Endothelial cell of umbilical vein (primary cell): ENCODE measurements at regions not wholly inside any gene's neighbourhood (a gene's known extent, or its start where the extent isn't known, plus 50 kb on each side); places are given as distances from the start of the nearest gene placed in this dataset.

ENCODE experiments used
- BruUV-seq: library from RNA; stranded (reverse); fragments of 400-500 nt; replicated peaks from 2 replicates; lab custom pipeline; 2021; lab: Mats Ljungman, UMichigan
- CTCF ChIA-PET: fragments of 300-600, 350-600 bp; sonication (Branson Sonifier 250); formaldehyde crosslinking; loops from one replicate; lab custom pipeline; 2021; ENCODE audit warnings: antibody characterized with exemption, inconsistent platforms; lab: Charles Lee
- POLR2A ChIA-PET: fragments of 300-600, 350-600 bp; sonication (Branson Sonifier 250); formaldehyde crosslinking; loops from one replicate; lab custom pipeline; 2021; ENCODE audit warnings: antibody characterized with exemption, inconsistent platforms; lab: Charles Lee
- DNase-seq: peaks from one replicate; pipeline ENCODE4 v3.0.0-alpha.2; 2011; ENCODE audit warnings: low read depth, low spot score
- FAIRE-seq: peaks from 2 replicates; lab custom pipeline; 2011; peaks lifted over from hg19 to GRCh38; lab: Jason Lieb, UNC
- H2AFZ ChIP-seq: 2 replicates; pipeline ENCODE4 v1.6.0; 2012; ENCODE audit warnings: low read depth, low read length, control low read depth, inconsistent platforms
- H3K27ac ChIP-seq: 2 replicates; pipeline ENCODE4 v1.5.1; 2011; ENCODE audit warnings: low read depth, mild to moderate bottlenecking, control low read depth, low read length, moderate library complexity; ENCODE audit not compliant: insufficient read depth
- H3K27me3 ChIP-seq, 2 experiments: 2 replicates each; pipeline versions ENCODE4 v1.6.0 to v1.6.1; 2011; ENCODE audit warnings: low read length in 2 of 2, mixed read lengths in 1 of 2; ENCODE audit not compliant: control insufficient read depth in 2 of 2, insufficient read depth in 2 of 2
- H3K36me3 ChIP-seq, 2 experiments: 2 replicates in 1 of 2; 3 replicates in 1 of 2; pipeline ENCODE4 v1.5.1; 2011; ENCODE audit warnings: low read length in 2 of 2, mild to moderate bottlenecking in 1 of 2, moderate library complexity in 1 of 2; ENCODE audit not compliant: control insufficient read depth in 2 of 2, insufficient read depth in 2 of 2; ENCODE audit errors: extremely low read depth in 1 of 2
- H3K4me1 ChIP-seq: 3 replicates; pipeline ENCODE4 v1.5.1; 2011; ENCODE audit warnings: mild to moderate bottlenecking, low read length; ENCODE audit not compliant: control insufficient read depth, insufficient read depth; ENCODE audit errors: extremely low read depth
- H3K4me2 ChIP-seq: 2 replicates; pipeline ENCODE4 v1.6.1; 2011; ENCODE audit warnings: low read length, control low read depth, mixed read lengths; ENCODE audit not compliant: insufficient read depth
- H3K4me3 ChIP-seq, 3 experiments: fragments of 200-600 bp in 1 of 3; sonication (generic), shearing (Covaris generic) in 1 of 3; replicated peaks in 1 of 3; 2 replicates each; pipeline ENCODE4 v1.5.1; 2011 to 2016; ENCODE audit warnings: control low read depth in 3 of 3, low read length in 3 of 3, mild to moderate bottlenecking in 2 of 3, inconsistent platforms in 1 of 3, low read depth in 1 of 3, moderate library complexity in 1 of 3; ENCODE audit not compliant: insufficient read depth in 1 of 3
- H3K79me2 ChIP-seq: 2 replicates; pipeline ENCODE4 v1.6.0; 2012; ENCODE audit warnings: low read length, inconsistent platforms; ENCODE audit not compliant: control insufficient read depth, insufficient read depth
- H3K9ac ChIP-seq: replicated peaks from 2 replicates; pipeline ENCODE3; 2011; ENCODE audit warnings: low read length, control low read depth; ENCODE audit not compliant: insufficient read depth; ENCODE audit errors: extremely low read depth
- H3K9me1 ChIP-seq: replicated peaks from 3 replicates; pipeline ENCODE4 v1.6.0; 2011; ENCODE audit warnings: mild to moderate bottlenecking, low read length; ENCODE audit not compliant: control insufficient read depth, insufficient read depth; ENCODE audit errors: extremely low read depth
- H3K9me3 ChIP-seq: replicated peaks from 2 replicates; pipeline ENCODE4 v1.5.1; 2012; ENCODE audit warnings: low read length, inconsistent platforms; ENCODE audit not compliant: control insufficient read depth, insufficient read depth
- H4K20me1 ChIP-seq: replicated peaks from 2 replicates; pipeline ENCODE3; 2011; ENCODE audit warnings: mild to moderate bottlenecking, low read length; ENCODE audit not compliant: control insufficient read depth, insufficient read depth; ENCODE audit errors: extremely low read depth
- EZH2 ChIP-seq: IDR thresholded peaks from 2 replicates; pipeline ENCODE4 v1.6.1; 2012; ENCODE audit warnings: borderline replicate concordance, low read depth, mild to moderate bottlenecking, moderate library complexity, low read length, inconsistent platforms; ENCODE audit not compliant: severe bottlenecking
- FOS ChIP-seq: IDR thresholded peaks from 2 replicates; pipeline ENCODE4 v1.6.1; 2011; ENCODE audit warnings: mild to moderate bottlenecking, low read length, moderate library complexity, borderline replicate concordance; ENCODE audit not compliant: insufficient read depth
- GATA2 ChIP-seq: IDR thresholded peaks from 2 replicates; pipeline ENCODE4 v1.7.0; 2011; ENCODE audit warnings: low read depth, mild to moderate bottlenecking, moderate library complexity, mixed read lengths, low read length; ENCODE audit not compliant: insufficient read length, insufficient read depth
- JUN ChIP-seq: IDR thresholded peaks from 2 replicates; pipeline ENCODE4 v1.6.1; 2011; ENCODE audit warnings: borderline replicate concordance, low read depth; ENCODE audit not compliant: insufficient read length, insufficient read depth
- MYC ChIP-seq: IDR thresholded peaks from one replicate; pipeline ENCODE4 v1.6.1; 2011; ENCODE audit warnings: mild to moderate bottlenecking, low read depth, low read length
- POLR2A ChIP-seq: IDR thresholded peaks from 2 replicates; pipeline ENCODE4 v1.6.1; 2012; ENCODE audit warnings: low read depth, mild to moderate bottlenecking, control low read depth, low read length
- POLR2AphosphoS5 ChIP-seq: IDR thresholded peaks from 2 replicates; pipeline ENCODE4 v1.6.1; 2012; ENCODE audit warnings: low read depth, mild to moderate bottlenecking, control low read depth, low read length, moderate library complexity; ENCODE audit not compliant: insufficient read depth
- dilution Hi-C: fragments of 300-500 bp; cut with MboI; formaldehyde crosslinking; loops from one replicate; pipeline ENCODE4 v1.15.0; 2019; ENCODE audit warnings: low sequenced_read_pairs; ENCODE audit not compliant: extremely low pct_ligation_motif_present
- intact Hi-C: fragments of 100-400 bp; cut with micrococcal nuclease; formaldehyde crosslinking; loops from one replicate; pipeline ENCODE4 v1.10.0; 2022
- TF ChIP-seq, protein P1 (sequence below), 2 donors: IDR thresholded peaks; 1 replicate in 1 of 2; 2 replicates in 1 of 2; pipeline ENCODE4 v1.5.1; 2011; ENCODE audit warnings: low read length in 2 of 2, mild to moderate bottlenecking in 2 of 2, moderate library complexity in 2 of 2, control low read depth in 1 of 2, inconsistent platforms in 1 of 2, low read depth in 1 of 2; ENCODE audit not compliant: insufficient read depth in 1 of 2; ENCODE audit errors: extremely low read depth in 1 of 2

DNA sequence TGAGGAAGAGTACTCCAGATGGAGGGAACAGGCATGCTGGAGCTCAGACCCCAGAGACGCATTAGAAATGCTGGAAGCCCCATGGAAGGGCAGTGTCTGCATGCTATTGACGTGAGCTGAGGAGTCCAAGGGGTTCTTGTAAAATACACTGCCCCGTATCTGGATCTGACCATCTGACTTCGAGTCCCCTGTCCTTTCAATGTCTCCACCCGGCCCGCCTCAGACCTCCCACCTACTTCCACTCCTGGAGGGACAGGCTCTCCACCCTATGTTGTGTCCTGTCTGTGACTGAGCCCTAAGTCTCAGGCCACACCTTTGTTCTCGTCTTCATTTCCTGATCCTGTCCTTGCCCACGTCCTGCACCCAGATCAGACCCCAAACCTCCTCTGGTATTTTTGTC, 496.3 kb downstream of the CDH26 start:
- intact Hi-C loops (no loop called here), dilution Hi-C loops (no loop called here)
- no TSS peak for BruUV-seq
- Histone ChIP-seq H3K27me3 (no peaks in the 10 kb centered on the region), H3K9ac (no peak overlapping the region), H3K9me3 (peaks cover 10% of the 10 kb centered on the region), H3K27ac (no peak overlapping the region), H3K4me3 (no peak overlapping the region), H3K9me1 (no peaks in the 10 kb centered on the region), H3K36me3 (no peaks in the 10 kb centered on the region), H3K79me2 (no peaks in the 10 kb centered on the region), H4K20me1 (no peaks in the 10 kb centered on the region), H3K4me1 (no peaks in the 10 kb centered on the region), H3K4me2 (no peak overlapping the region), H2AFZ (no peak overlapping the region)
- ChIA-PET POLR2A (no interaction called here), CTCF (no interaction called here)
- FAIRE-seq (no peak), DNase-seq (no peak)
- no peak for TF ChIP-seq POLR2AphosphoS5
- TF ChIP-seq, protein P1, sequence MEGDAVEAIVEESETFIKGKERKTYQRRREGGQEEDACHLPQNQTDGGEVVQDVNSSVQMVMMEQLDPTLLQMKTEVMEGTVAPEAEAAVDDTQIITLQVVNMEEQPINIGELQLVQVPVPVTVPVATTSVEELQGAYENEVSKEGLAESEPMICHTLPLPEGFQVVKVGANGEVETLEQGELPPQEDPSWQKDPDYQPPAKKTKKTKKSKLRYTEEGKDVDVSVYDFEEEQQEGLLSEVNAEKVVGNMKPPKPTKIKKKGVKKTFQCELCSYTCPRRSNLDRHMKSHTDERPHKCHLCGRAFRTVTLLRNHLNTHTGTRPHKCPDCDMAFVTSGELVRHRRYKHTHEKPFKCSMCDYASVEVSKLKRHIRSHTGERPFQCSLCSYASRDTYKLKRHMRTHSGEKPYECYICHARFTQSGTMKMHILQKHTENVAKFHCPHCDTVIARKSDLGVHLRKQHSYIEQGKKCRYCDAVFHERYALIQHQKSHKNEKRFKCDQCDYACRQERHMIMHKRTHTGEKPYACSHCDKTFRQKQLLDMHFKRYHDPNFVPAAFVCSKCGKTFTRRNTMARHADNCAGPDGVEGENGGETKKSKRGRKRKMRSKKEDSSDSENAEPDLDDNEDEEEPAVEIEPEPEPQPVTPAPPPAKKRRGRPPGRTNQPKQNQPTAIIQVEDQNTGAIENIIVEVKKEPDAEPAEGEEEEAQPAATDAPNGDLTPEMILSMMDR (IDR thresholded peaks at IDR 0.05; ENCODE audit: extremely low read depth in 1 of 2, insufficient read depth in 1 of 2, low read depth in 1 of 2, low read length in 2 of 2), result no peak
- TF ChIP-seq FOS, result no peak
- no peak for TF ChIP-seq JUN
- no peak for TF ChIP-seq MYC
- no peak for TF ChIP-seq EZH2
- no peak for TF ChIP-seq POLR2A
- TF ChIP-seq GATA2, result no peak
